Uterus (tissue), 2 donors: ENCODE measurements at regions not wholly inside any gene's neighbourhood (a gene's known extent, or its start where the extent isn't known, plus 50 kb on each side); places are given as distances from the start of the nearest gene placed in this dataset.

Experiments used
- CTCF ChIP-seq, 4 experiments: fragments of 200-600 bp in 2 of 4; fragments of 450-650 bp in 2 of 4; sonication (generic) in 2 of 4; IDR thresholded peaks; one replicate each; pipeline ENCODE4 v1.5.1; 2016 to 2019; ENCODE audit warnings: antibody characterized with exemption in 4 of 4, mild to moderate bottlenecking in 2 of 4, moderate library complexity in 1 of 4
- POLR2A ChIP-seq, 2 donors: fragments of 450-650 bp; IDR thresholded peaks; one replicate each; pipeline ENCODE4 v1.6.1; 2016; ENCODE audit warnings: antibody characterized with exemption in 2 of 2, mild to moderate bottlenecking in 1 of 2, moderate library complexity in 1 of 2

- no peak for TF ChIP-seq POLR2A (IDR thresholded peaks at IDR 0.05)
- no peak for TF ChIP-seq CTCF (IDR thresholded peaks at IDR 0.05)
Observed at GRCh38 chr6:76839505-76839904, 623.8 kb downstream of the HTR1B start.
